ENCODE measurements at regions not wholly inside any gene's neighbourhood (a gene's known extent, or its start where the extent isn't known, plus 50 kb on each side); places are given as distances from the start of the nearest gene placed in this dataset.

DNA sequence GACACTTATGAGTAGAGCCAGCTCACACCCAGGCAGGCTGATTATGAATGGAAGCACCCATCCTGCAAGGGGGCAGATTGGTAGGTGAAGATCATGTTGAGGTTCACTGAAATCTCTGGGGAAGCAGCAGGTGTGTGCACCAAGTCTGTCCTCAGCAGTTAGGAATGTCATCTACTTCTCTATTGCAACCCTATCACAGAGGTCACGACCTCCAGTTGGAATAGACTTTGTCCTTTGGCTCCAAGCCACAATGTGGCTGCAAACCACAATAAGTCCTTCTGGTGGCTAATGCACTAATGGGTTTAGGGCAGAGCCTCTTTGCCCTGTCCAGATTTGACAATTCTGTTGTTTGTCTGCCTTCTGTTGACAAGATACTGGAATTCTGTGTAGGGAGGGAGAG is 1056.7 kb downstream of the PCDH19 start (continued):
- TF ChIP-seq ZNF292 (tag by site-specific recombination; IDR thresholded peaks at IDR 0.05; ENCODE audit: borderline replicate concordance, low read depth) (no peak), ZNF24 (tag by site-specific recombination; IDR thresholded peaks at IDR 0.05) (no peak), ZNF791 (tag by site-specific recombination; IDR thresholded peaks at IDR 0.05) (no peak), ZNF433 (tag by site-specific recombination; IDR thresholded peaks at IDR 0.05; ENCODE audit: low read depth) (no peak)
- TF ChIP-seq, protein P1, sequence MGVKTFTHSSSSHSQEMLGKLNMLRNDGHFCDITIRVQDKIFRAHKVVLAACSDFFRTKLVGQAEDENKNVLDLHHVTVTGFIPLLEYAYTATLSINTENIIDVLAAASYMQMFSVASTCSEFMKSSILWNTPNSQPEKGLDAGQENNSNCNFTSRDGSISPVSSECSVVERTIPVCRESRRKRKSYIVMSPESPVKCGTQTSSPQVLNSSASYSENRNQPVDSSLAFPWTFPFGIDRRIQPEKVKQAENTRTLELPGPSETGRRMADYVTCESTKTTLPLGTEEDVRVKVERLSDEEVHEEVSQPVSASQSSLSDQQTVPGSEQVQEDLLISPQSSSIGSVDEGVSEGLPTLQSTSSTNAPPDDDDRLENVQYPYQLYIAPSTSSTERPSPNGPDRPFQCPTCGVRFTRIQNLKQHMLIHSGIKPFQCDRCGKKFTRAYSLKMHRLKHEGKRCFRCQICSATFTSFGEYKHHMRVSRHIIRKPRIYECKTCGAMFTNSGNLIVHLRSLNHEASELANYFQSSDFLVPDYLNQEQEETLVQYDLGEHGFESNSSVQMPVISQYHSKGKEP (tag by site-specific recombination; IDR thresholded peaks at IDR 0.05), result no peak

- H3K4me3 ChIP-seq (ENCODE audit: low read depth, low read length), result no peak overlapping the region
Observed at GRCh38 chrX:99348256-99348655, 1061.8 kb downstream of the PCDH19 start.

DNA sequence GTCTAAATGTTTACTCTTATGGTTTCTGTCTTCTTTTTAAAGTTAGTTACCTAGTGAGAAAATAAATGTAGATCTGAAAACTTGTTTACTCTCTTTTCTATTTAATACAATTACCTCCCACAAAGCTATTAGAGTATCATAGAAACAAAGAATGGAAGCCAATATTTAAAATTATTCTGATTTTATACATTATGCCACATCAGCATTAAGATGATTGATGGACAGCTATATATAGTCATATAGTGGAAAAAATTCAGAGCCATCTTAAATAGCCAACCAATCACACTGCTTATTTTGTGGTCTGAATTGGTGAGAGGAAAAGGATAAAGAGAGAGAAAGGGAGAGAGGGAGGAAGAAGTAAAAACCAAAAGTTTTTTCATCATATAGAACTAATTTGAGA is 1101.8 kb downstream of the PCDH19 start:
- POLR2A ChIA-PET, result no interaction called here
- no peaks in the 10 kb centered on the region for H3K4me1 ChIP-seq (ENCODE audit: control insufficient read depth, insufficient read depth, low read length)
- H3K27ac ChIP-seq (ENCODE audit: extremely low read depth, low read depth, low read length), result no peak overlapping the region
- H3K4me3 ChIP-seq (ENCODE audit: low read depth, low read length), result no peak overlapping the region
- no peaks in the 10 kb centered on the region for H3K36me3 ChIP-seq (ENCODE audit: control insufficient read depth in 2 of 2, insufficient read depth in 1 of 2, low read length in 2 of 2)
- H3K9me3 ChIP-seq (ENCODE audit: control insufficient read depth, insufficient read depth, low read depth, low read length), result no peaks in the 10 kb centered on the region
- TF ChIP-seq PRDM1 (tag by site-specific recombination; IDR thresholded peaks at IDR 0.05), result 0 out of 2 replicates have a peak, but pooled peaks have one; percentile 8
- no peak for TF ChIP-seq ZNF600 (tag by site-specific recombination; IDR thresholded peaks at IDR 0.05)
- CTCF ChIA-PET, result no interaction called here

More at GRCh38 chrX:99348256-99348655, 1061.8 kb downstream of the PCDH19 start:
- CTCF ChIA-PET, result no interaction called here
- Histone ChIP-seq H3K4me1 (ENCODE audit: control insufficient read depth, insufficient read depth, low read length) (no peaks in the 10 kb centered on the region), H3K36me3 (ENCODE audit: control insufficient read depth in 2 of 2, insufficient read depth in 1 of 2, low read length in 2 of 2) (no peaks in the 10 kb centered on the region), H3K9me3 (ENCODE audit: control insufficient read depth, insufficient read depth, low read depth, low read length) (peaks cover 2% of the 10 kb centered on the region; the same call in 1 of the 2 replicates), H3K27ac (ENCODE audit: extremely low read depth, low read depth, low read length) (no peak overlapping the region)
- TF ChIP-seq ZNF23 (tag by site-specific recombination; IDR thresholded peaks at IDR 0.05; ENCODE audit: borderline replicate concordance), result no peak
- no peak for TF ChIP-seq ZNF544 (tag by site-specific recombination; IDR thresholded peaks at IDR 0.05)
- TF ChIP-seq PRDM6 (tag by site-specific recombination; IDR thresholded peaks at IDR 0.05), result no peak
- POLR2A ChIA-PET, result no interaction called here

DNA sequence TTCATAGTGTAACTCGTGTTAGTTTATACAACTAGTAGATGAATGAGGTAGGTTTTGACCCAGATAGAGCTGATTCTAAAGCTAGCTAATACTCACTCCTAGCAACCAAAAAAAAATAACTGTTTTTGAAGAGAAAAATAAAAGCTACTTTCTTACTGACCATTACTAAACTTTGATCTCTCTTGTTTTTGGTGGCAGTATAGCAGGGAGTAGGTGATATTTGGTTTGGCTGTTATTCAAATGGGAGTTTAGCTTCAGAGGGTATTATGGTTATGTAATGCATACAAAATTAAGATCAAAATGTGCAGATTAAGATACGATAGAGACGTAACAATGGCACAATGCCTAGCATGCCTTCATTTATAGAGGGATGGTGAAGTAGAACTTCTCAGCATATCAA is 1104.5 kb downstream of the PCDH19 start:
- H3K4me3 ChIP-seq (ENCODE audit: low read depth, low read length), result no peak overlapping the region
- H3K36me3 ChIP-seq (ENCODE audit: control insufficient read depth in 2 of 2, insufficient read depth in 1 of 2, low read length in 2 of 2), result no peaks in the 10 kb centered on the region
- H3K27ac ChIP-seq (ENCODE audit: extremely low read depth, low read depth, low read length), result no peak overlapping the region
- H3K9me3 ChIP-seq (ENCODE audit: control insufficient read depth, insufficient read depth, low read depth, low read length), result no peaks in the 10 kb centered on the region
- ChIA-PET CTCF (no interaction called here), POLR2A (no interaction called here)
- no peaks in the 10 kb centered on the region for H3K4me1 ChIP-seq (ENCODE audit: control insufficient read depth, insufficient read depth, low read length)
- TF ChIP-seq KLF1 (tag by site-specific recombination; IDR thresholded peaks at IDR 0.05) (no peak), ZNF610 (tag by site-specific recombination; IDR thresholded peaks at IDR 0.05; ENCODE audit: borderline replicate concordance) (no peak), FEZF1 (tag by site-specific recombination; IDR thresholded peaks at IDR 0.05) (no peak), PRDM4 (tag by site-specific recombination; IDR thresholded peaks at IDR 0.05) (no peak), ZNF211 (tag by site-specific recombination; IDR thresholded peaks at IDR 0.05; ENCODE audit: low read depth) (no peak), GFI1B (tag by site-specific recombination; IDR thresholded peaks at IDR 0.05) (no peak)
- TF ChIP-seq, protein P2, sequence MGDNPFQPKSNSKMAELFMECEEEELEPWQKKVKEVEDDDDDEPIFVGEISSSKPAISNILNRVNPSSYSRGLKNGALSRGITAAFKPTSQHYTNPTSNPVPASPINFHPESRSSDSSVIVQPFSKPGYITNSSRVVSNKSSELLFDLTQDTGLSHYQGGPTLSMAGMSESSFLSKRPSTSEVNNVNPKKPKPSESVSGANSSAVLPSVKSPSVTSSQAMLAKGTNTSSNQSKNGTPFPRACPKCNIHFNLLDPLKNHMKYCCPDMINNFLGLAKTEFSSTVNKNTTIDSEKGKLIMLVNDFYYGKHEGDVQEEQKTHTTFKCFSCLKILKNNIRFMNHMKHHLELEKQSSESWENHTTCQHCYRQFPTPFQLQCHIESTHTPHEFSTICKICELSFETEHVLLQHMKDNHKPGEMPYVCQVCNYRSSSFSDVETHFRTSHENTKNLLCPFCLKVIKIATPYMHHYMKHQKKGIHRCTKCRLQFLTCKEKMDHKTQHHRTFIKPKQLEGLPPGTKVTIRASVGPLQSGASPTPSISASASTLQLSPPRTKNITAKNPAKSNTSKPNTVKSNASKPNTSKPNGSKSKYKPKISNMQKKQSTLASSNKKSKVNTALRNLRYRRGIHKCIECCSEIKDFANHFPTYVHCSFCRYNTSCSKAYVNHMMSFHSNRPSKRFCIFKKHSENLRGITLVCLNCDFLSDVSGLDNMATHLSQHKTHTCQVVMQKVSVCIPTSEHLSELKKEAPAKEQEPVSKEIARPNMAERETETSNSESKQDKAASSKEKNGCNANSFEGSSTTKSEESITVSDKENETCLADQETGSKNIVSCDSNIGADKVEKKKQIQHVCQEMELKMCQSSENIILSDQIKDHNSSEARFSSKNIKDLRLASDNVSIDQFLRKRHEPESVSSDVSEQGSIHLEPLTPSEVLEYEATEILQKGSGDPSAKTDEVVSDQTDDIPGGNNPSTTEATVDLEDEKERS (tag by site-specific recombination; IDR thresholded peaks at IDR 0.05), result no peak

All from HEK293 (cell line).